ENCODE measurements at regions not wholly inside any gene's neighbourhood (a gene's known extent, or its start where the extent isn't known, plus 50 kb on each side); places are given as distances from the start of the nearest gene placed in this dataset.

GRCh38 chr5:50964746-50965653 lies 298.6 kb downstream of the PARP8 start:
- peak; percentile 14 for DNase-seq

- peak; percentile 63 for DNase-seq
Observed at GRCh38 chr5:50965654-50966375, 299.4 kb downstream of the PARP8 start.

GRCh38 chr5:50967009-50967562 lies 300.6 kb downstream of the PARP8 start:
- peak; percentile 68 for DNase-seq

DNA sequence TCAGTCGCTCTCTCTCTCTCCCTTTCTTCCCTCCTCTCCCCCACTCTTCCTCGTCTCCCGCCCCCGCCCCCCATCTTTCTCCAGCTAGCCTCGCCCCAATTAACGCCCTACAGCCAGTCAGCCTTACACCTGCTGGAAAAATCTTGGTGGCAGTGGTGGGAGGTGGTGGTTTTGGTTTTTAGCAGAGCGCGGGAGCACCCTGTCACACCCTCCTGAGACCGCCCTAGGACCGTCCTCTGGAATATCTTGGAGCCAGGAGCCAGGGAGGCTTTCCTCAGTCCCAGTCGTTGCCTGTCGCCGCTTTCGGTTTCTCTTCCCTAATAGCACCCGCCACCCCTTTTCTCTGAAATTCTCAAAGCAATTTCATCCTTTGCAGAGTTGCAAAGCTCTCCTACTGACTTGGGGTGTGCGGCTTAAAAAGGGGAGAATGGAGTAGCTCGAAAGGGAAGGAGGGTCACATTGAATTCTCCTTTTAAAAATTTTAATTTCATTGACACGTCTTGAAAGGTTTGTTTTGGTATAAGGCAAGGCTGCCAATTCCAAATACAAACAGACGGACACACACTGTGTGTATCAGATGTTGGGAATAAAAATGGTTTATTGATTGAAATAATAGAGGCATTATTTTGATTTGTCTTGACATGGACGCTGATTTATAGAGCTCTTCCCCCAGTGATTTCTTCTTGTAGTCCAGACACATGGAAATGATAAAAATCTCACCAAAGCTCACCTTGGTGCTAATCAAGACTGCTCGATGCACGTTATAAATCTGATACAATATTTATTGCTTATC lies 301.3 kb downstream of the PARP8 start:
- DNase-seq, result peak; percentile 77

GRCh38 chr5:50968356-50969149 lies 302.1 kb downstream of the PARP8 start:
- peak; percentile 92 for DNase-seq

DNA sequence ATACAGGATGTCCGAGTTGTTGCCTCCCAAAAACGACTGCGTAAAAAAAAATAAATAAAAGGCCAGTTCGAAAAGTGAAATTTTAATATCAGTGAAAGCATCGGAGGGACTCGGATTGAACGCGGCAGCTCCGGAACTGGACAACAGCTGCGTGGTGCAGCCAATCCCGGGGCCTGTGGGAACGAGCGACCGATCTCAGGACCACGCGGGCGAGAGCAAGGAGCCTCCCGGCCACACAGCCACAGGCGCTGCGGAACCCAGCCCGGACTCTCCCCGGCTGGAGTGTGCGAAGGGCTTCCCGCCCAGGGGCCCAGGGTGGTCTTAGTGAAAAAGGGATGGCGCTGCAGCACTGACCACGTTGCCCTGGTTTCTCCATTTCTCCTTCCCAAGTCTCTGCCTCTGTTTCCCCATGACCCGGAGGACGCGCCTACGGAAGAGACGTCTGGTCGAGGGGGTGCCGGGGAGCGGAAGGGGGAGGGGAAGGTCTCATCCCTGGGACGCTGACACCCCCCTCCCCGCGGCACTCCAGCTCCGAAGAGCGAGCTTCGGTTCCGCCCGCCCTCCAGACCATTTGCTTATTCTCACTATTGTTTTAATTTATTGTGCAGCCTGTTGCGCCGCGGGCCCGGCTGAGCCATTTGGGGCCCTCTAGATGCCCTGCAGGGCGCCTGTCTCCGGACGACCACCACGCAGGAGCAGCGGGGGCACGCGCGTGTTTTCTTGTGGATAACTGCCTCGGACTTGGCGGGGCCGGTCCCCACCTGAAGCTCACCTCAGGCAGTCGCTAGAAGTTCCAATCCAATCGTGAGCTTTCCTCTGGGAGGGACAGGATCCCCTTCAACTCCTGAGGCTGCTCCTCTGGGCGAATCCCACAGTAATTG lies 303.0 kb downstream of the PARP8 start:
- DNase-seq, result peak; percentile 80

DNA sequence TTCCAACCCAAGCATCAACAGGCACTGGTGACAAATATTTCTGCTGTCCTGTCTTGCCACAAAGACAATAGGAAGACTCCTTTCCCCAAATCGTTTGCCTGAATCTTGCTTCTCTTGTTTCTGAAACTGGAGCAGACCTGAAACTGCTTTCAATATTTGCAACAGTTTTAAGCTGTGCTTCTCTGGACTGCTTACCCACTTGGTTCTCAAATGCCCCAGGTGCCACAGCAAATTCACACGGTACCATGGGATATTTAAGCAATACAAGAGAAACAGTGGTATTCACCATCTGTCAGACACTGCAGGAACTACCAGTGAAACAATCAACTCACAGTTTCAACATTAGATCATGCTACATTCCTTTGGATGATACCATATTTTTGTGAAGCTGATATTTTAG lies 309.4 kb downstream of the PARP8 start:
- DNase-seq, result no peak

DNA sequence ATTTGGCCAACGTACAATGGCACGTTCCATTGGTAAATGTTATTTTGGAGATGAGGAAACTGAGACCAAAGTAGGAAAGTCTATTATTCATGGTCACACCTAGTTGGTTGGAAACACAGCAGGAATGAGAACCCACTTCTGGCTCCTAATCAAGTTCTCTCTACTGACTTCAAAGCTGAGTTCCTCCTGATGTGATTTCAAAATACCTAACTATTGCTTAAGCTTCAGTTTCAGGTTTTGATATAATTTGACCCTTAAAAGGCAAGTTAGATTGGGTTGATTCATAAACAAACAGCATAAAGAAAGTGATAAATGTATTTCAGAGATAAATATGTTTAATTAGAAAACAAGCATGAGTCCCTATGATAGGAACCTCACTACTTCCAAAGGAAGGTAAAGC lies 312.5 kb downstream of the PARP8 start:
- DNase-seq, result no peak

DNA sequence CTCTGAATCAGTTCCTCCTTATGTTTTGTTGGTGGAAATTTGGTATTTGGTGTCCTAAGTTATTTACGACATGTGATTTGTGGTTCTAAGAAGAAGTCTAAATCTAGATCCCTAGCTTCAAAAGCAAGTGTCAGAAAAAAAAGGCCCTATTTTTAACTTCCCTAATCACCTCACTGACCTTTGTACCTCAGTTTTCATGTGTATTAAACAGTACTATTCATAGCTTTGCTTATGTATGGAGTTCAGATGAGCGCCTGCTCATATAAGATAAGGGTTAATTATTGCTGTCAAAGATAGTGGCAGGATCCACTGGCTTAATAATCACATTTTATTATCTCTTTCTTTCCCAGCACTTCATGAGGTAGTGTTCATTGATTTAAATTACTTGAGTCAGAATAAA lies 318.2 kb downstream of the PARP8 start:
- DNase-seq, result no peak

DNA sequence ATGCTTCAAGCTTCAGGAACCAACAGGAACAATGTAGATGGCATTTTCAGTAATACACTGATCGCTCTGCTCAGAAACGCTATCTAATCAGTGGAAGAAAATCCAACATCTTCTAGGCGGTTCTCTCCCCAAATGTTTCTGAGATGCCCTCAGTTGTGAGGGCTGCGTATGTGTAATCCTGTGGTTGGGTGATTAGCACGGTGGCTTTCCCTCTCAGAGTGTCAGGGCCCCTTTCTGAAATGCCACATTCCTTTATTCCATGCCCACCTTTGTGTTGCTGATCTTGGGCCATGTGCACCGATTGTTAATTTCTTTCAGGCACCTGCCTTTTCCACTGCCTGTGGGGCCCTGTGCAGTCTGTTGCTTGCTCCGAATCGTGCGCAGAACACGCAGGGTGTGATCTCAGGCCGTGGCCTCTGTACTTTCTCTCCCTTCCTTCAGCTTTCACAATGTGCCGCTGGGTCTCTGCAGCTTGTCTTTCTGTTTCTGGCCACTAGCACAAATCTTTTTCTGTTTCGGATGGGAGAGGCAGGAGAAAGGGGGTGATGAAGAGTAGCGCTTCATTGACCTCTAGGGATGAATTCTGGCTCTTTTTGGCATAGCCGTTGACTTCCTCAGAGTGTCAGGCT lies 324.0 kb downstream of the PARP8 start:
- DNase-seq, result no peak

- no peak for DNase-seq
Observed at GRCh38 chr5:50995285-50995942, 329.0 kb downstream of the PARP8 start.

DNA sequence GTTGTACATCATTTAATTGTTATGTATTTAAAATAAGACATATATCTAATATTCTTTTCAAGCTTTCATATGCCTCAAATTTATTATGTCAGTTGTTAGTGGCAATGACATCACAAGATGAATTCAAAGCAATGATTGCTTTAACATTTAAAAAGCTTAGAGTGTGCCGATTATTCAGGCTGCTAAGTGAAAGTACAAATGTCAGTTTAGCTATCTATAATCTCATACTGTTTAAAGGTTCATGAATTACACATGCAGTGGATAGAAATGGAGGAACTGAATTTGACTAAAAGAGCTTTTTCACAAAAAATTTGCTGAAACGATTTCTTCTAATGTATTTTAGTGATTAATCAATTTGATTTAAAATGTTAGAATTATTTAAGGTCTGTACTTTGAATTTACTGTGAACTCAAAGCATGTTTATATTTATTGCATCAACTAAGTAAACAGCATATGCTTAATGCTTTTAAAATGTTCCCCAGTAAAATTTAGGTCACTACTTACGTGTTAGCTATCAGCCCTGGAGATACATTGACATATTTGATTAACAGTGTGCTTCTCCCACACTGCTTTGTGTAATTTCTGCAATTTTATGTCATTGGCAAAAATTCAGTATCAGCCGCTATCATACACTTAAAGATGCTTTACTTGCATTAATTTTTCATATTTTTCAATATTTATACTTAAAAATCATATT lies 334.9 kb downstream of the PARP8 start:
- no peak for DNase-seq

DNA sequence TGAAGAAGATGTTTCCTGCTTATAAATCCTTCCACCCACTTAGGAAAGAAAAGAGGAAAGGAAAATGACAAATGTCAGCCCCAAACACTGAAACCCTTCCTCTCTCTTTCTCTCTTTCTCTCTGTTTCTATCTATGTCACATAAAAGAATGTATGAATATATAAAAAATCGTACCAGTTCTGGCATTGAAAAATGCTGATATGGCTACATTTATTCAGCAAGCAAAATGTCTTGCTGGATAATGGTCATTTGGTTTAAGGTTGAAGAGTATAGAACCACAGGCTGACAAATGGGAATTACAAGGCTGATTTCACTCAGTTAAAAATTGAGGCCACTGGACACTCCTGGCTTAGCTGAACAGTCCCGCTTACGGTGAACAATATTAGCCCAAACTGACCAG lies 335.9 kb downstream of the PARP8 start:
- no peak for DNase-seq

GRCh38 chr5:51013036-51013435 lies 346.6 kb downstream of the PARP8 start:
- no peak for DNase-seq

DNA sequence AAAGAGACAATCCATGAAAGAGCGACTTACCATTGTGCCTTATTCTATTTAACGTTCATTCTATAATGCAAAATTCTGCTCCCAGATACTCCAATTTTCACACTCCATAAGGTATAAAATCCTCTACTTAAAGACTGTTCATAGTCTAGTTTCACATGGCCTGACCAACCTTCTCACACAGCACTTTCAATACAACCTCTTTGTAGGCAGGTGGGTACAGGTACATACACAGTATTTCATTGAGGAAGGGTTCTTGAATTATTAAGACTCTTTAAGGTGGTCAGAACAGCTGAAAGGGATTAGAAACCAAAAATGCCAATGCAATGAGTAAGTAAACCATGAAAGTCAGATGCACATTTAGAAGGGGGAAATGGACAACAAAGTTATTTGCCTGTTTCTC lies 352.0 kb downstream of the PARP8 start:
- DNase-seq, result no peak

GRCh38 chr5:51024263-51024662 lies 357.8 kb downstream of the PARP8 start:
- DNase-seq, result no peak

DNA sequence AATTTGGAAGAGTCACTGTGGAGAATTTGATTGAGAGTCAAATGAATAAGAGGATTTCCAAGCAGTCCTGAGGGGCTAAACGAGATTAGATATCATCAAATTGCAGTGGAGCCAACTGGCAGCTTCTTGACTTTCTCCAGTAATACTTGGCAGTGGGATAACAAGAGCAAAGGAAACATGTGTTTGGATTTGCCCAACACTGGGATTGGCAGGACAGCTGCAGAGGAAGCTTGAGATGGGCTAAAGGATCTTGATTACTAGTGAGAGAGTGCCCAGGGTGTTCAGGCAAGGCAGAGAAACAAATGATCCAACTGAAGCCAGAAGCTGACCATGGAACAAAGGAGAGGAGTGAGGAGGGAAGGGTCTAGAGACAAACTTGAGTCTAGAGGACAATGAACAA lies 356.0 kb upstream of the ISL1 start:
- DNase-seq, result no peak

DNA sequence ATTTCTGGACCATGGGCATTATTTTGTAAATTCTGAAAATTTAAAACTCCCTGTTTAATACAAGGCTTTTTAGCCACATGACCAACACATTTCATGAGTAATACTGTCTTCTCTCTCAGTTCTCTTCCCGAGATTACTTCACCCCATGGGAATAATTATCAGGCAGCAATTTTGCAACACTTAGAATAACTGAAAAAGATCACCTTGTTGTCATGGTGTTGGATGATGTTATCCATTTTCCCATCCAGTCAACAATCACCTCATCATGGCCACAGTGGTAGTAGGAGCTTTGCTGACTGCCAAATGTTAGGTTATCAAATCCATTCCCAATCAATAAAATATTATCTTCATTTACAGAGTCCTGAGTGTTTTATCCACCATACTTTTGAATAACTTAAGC lies 354.9 kb upstream of the ISL1 start:
- no peak for DNase-seq

DNA sequence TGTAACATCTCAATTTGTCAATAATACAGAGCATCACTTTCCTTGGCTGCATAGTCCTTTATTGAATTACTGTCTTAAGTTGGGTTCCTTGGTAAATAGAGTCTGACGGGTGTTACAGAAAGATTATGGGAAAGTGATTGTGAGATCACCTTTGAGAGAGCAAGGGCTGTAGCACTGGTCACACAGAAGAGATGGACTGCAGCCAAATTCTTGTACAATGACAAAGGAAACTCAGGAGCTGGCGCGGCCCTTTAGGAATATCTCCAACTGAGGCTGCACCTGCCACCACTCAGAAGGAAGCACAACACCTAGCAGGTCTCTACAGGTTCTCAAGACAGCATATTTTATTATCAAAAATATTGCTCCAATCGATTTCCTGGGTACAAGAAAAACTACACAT lies 350.0 kb upstream of the ISL1 start:
- no peak for DNase-seq

Measured in retina (tissue), 1 donor.